Spleen (tissue), 11 donors: ENCODE measurements at regions not wholly inside any gene's neighbourhood (a gene's known extent, or its start where the extent isn't known, plus 50 kb on each side); places are given as distances from the start of the nearest gene placed in this dataset.

Experiments used
- DNase-seq: peaks from one replicate; pipeline ENCODE4 v3.0.0-alpha.2; 2020
- H3K27ac ChIP-seq, 8 donors: fragments of 200-600 bp; sonication (generic) in 7 of 8; 1 replicate in 4 of 8; 2 replicates in 4 of 8; pipeline versions ENCODE4 v1.5.0 to v1.8.0; 2016 to 2021; ENCODE audit warnings: inconsistent platforms in 4 of 8, mild to moderate bottlenecking in 4 of 8, moderate library complexity in 1 of 8
- H3K27me3 ChIP-seq, 7 donors: fragments of 200-600 bp; sonication (generic) in 6 of 7; replicated peaks in 1 of 7; 1 replicate in 4 of 7; 2 replicates in 3 of 7; pipeline versions ENCODE4 v1.5.0 to v1.8.0; 2016 to 2021; ENCODE audit warnings: inconsistent platforms in 3 of 7, mild to moderate bottlenecking in 1 of 7
- H3K36me3 ChIP-seq, 6 donors: fragments of 200-600 bp; sonication (generic) in 5 of 6; 1 replicate in 4 of 6; 2 replicates in 2 of 6; pipeline versions ENCODE4 v1.5.0 to v1.8.0; 2016 to 2021; ENCODE audit warnings: inconsistent platforms in 2 of 6
- H3K4me1 ChIP-seq, 6 donors: fragments of 200-600 bp; sonication (generic) in 5 of 6; 1 replicate in 3 of 6; 2 replicates in 3 of 6; pipeline versions ENCODE4 v1.5.0 to v1.8.0; 2016 to 2021; ENCODE audit warnings: inconsistent platforms in 3 of 6
- H3K4me3 ChIP-seq, 8 donors: fragments of 200-600 bp; sonication (generic) in 7 of 8; 1 replicate in 4 of 8; 2 replicates in 4 of 8; pipeline versions ENCODE4 v1.5.0 to v1.8.0; 2016 to 2021; ENCODE audit warnings: inconsistent platforms in 4 of 8, mild to moderate bottlenecking in 4 of 8, moderate library complexity in 2 of 8
- H3K9me3 ChIP-seq, 8 donors: fragments of 200-600 bp; sonication (generic) in 7 of 8; 1 replicate in 4 of 8; 2 replicates in 4 of 8; pipeline versions ENCODE4 v1.5.0 to v1.8.0; 2016 to 2021; ENCODE audit warnings: inconsistent platforms in 4 of 8
- POLR2A ChIP-seq, 3 donors: fragments of 450-650 bp; IDR thresholded peaks; one replicate each; pipeline ENCODE4 v1.5.1; 2017; ENCODE audit warnings: antibody characterized with exemption in 3 of 3, mild to moderate bottlenecking in 1 of 3
- POLR2AphosphoS5 ChIP-seq, 3 donors: sonication (generic); formaldehyde crosslinking; IDR thresholded peaks; one replicate each; pipeline ENCODE4 v1.5.1; 2017; ENCODE audit warnings: antibody characterized with exemption in 3 of 3
- WGBS, 5 donors: extraction: QIAGEN DNeasy Blood & Tissue Kit in 3 of 5; methylation state at CpG; one replicate each; pipeline versions ENCODE4 v1.1.5 to v1.1.7; 2013 to 2018; 5-methylcytosine and 5-hydroxymethylcytosine counted together
- intact Hi-C: fragments of 100-400 bp; cut with DNase I; formaldehyde crosslinking; loops from one replicate; pipeline ENCODE4 v1.15.0; 2023; ENCODE audit warnings: low total_unique reads
- TF ChIP-seq, protein P1 (sequence below), 11 experiments: fragments of 200-600 bp in 7 of 11; fragments of 450-650 bp in 4 of 11; sonication (generic) in 4 of 11; IDR thresholded peaks in 8 of 11; conservative IDR thresholded peaks in 3 of 11; 1 replicate in 7 of 11; 2 replicates in 4 of 11; pipeline versions ENCODE4 v1.4.0 to v1.8.0; 2016 to 2021; ENCODE audit warnings: antibody characterized with exemption in 11 of 11, inconsistent platforms in 4 of 11, mild to moderate bottlenecking in 1 of 11
- donor health status: healthy with polysubstance abuse.
- donor health status: DM: no; HTN: no; CAD: no; lungs with moderate emphysema.
- donor health status: DM: no; HTN: no; CAD: no.
- donor health status: Bipolar disorder and iron deficiency.
- donor health status: healthy.
- donor health status: DM: no; HTN: no; CAD: no.
- donor health status: DM: yes; HTN: yes; CAD: no.

DNA sequence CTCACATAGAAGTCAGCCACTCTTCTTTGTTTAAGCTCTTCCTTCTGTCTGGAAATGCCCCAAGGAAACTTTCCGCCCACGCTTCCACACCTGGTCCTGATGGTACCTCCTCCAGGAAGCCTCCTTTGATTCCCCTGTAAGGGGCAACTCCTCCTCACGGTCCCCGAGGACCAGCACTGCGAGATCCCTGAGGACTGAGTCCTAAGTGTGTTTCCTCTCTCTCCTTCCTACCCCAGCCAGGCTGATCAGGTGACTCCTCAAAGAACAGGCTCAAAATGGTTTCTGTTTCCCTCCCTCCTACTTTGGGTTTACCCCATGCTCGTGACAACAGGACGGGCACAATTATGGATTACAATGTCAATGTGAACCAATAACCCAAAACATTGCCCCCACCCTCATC is 63.0 kb upstream of the MED9 start:
- Histone ChIP-seq H3K9me3 (no peaks in the 10 kb centered on the region), H3K4me3 (no peak overlapping the region), H3K36me3 (no peaks in the 10 kb centered on the region), H3K4me1 (peaks cover 0 to 17% (median 11%) of the 10 kb centered on the region in 6 donors), H3K27ac (no peak overlapping the region), H3K27me3 (peaks cover 0 to 9% (median 0%) of the 10 kb centered on the region in 7 donors)
- no peak for TF ChIP-seq POLR2AphosphoS5 (IDR thresholded peaks at IDR 0.05)
- TF ChIP-seq, protein P1, sequence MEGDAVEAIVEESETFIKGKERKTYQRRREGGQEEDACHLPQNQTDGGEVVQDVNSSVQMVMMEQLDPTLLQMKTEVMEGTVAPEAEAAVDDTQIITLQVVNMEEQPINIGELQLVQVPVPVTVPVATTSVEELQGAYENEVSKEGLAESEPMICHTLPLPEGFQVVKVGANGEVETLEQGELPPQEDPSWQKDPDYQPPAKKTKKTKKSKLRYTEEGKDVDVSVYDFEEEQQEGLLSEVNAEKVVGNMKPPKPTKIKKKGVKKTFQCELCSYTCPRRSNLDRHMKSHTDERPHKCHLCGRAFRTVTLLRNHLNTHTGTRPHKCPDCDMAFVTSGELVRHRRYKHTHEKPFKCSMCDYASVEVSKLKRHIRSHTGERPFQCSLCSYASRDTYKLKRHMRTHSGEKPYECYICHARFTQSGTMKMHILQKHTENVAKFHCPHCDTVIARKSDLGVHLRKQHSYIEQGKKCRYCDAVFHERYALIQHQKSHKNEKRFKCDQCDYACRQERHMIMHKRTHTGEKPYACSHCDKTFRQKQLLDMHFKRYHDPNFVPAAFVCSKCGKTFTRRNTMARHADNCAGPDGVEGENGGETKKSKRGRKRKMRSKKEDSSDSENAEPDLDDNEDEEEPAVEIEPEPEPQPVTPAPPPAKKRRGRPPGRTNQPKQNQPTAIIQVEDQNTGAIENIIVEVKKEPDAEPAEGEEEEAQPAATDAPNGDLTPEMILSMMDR (IDR thresholded peaks at IDR 0.05 in 8 of 11, conservative IDR thresholded peaks at IDR 0.05 in 3 of 11): no peak
- no peak for TF ChIP-seq POLR2A (IDR thresholded peaks at IDR 0.05)
- intact Hi-C loops: no loop called here
- WGBS, 5 donors: 58 to 75% (median 63%) methylated on average over 7 of the region's 7 CpGs
- no peak for DNase-seq

DNA sequence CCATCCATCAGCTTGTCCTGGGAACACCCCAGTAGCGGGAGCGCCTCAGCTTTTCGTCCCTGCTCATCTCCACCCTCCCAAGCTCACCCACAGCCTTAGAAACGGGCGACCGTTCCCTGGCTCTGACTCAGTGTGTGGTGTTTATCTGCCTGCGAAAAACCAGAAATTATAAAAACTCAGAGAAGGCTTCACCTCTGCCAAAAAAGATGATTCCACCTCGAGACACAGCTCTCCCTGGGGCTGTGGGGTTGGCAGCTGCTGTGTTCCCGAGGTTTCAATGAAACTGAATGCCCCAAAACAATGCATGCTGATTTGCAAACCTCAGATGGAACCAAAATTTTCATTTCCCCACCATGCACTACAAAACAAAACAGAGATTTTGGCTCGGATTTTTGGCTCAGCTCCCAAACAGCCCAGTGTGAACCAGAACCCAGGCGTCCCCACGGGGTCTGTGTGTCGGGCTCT is 62.4 kb upstream of the MED9 start:
- Histone ChIP-seq H3K9me3 (no peaks in the 10 kb centered on the region), H3K4me3 (no peak overlapping the region), H3K36me3 (no peaks in the 10 kb centered on the region), H3K27ac (no peak overlapping the region), H3K4me1 (peaks cover 0 to 14% (median 11%) of the 10 kb centered on the region in 6 donors), H3K27me3 (peaks cover 0 to 9% (median 0%) of the 10 kb centered on the region in 7 donors)
- no peak for DNase-seq
- 71 to 84% (median 82%) methylated on average over 13 of the region's 13 CpGs for WGBS, 5 donors
- TF ChIP-seq POLR2AphosphoS5 (IDR thresholded peaks at IDR 0.05) (no peak), POLR2A (IDR thresholded peaks at IDR 0.05) (no peak)
- TF ChIP-seq, protein P1 (IDR thresholded peaks at IDR 0.05 in 8 of 11, conservative IDR thresholded peaks at IDR 0.05 in 3 of 11): no peak
- intact Hi-C loops: no loop called here

DNA sequence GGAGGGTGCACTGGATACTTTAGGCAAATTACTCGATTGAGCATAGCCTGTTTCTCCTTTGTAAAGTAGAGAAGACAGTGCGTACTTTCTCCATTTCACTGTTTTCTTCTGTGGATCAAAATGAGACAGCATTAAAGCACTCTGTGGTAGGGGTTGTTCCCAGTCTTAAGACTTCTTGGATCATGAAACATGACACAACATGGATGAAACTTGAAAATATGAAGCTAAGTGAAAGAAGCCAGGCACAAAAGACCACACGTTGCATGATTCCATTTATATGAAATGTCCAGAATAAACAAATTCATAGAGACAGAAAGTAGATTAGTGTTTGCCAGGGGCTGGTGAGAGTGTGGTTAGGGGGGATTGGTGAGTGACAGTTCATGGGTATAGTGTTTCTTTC is 61.8 kb upstream of the MED9 start:
- WGBS, 5 donors: 89 to 99% (median 95%) methylated on average over 3 of the region's 3 CpGs
- peaks cover 0 to 14% (median 11%) of the 10 kb centered on the region in 6 donors for H3K4me1 ChIP-seq

DNA sequence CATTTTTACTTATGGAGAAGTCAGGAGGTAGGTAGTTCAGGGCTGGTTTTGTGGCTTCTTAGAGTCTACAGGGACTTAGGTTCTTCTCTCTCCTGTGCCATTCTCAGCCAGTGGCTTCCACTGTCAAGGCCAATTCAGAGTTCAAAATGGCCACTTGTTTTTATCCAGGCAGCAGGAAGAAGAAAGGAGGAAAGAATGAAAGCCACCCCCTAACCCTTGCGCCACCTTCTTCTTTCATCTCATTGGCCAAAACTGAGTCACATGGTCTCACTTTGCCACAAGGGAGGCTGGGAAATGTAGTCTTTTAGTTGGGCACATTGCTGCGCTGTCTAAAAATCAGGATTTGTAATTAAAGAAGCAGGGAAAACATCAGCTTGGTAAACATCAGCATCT is 60.8 kb upstream of the MED9 start:
- Histone ChIP-seq H3K36me3 (no peaks in the 10 kb centered on the region), H3K9me3 (no peaks in the 10 kb centered on the region), H3K4me3 (no peak overlapping the region), H3K4me1 (peaks cover 0 to 17% (median 12%) of the 10 kb centered on the region in 6 donors), H3K27ac (peak overlapping the region in 6 of 8 donors; percentile 55 to 76 (median 67)), H3K27me3 (peaks cover 0 to 9% (median 0%) of the 10 kb centered on the region in 7 donors)
- DNase-seq: no peak
- WGBS, 5 donors: 54 to 88% (median 84%) methylated on average over 2 of the region's 2 CpGs
- intact Hi-C loops: no loop called here
- TF ChIP-seq POLR2AphosphoS5 (IDR thresholded peaks at IDR 0.05) (no peak), POLR2A (IDR thresholded peaks at IDR 0.05) (no peak)
- TF ChIP-seq, protein P1 (IDR thresholded peaks at IDR 0.05 in 8 of 11, conservative IDR thresholded peaks at IDR 0.05 in 3 of 11): no peak

More for the DNA sequence above, 61.8 kb upstream of the MED9 start:
- intact Hi-C loops: no loop called here
- no peak overlapping the region for H3K27ac ChIP-seq
- no peak overlapping the region for H3K4me3 ChIP-seq
- no peak for DNase-seq
- TF ChIP-seq POLR2AphosphoS5 (IDR thresholded peaks at IDR 0.05) (no peak), POLR2A (IDR thresholded peaks at IDR 0.05) (no peak)
- TF ChIP-seq, protein P1 (IDR thresholded peaks at IDR 0.05 in 8 of 11, conservative IDR thresholded peaks at IDR 0.05 in 3 of 11): no peak
- no peaks in the 10 kb centered on the region for H3K9me3 ChIP-seq
- H3K27me3 ChIP-seq: peaks cover 0 to 9% (median 0%) of the 10 kb centered on the region in 7 donors
- H3K36me3 ChIP-seq: no peaks in the 10 kb centered on the region
